ENCODE measurements at regions not wholly inside any gene's neighbourhood (a gene's known extent, or its start where the extent isn't known, plus 50 kb on each side); places are given as distances from the start of the nearest gene placed in this dataset.

DNA sequence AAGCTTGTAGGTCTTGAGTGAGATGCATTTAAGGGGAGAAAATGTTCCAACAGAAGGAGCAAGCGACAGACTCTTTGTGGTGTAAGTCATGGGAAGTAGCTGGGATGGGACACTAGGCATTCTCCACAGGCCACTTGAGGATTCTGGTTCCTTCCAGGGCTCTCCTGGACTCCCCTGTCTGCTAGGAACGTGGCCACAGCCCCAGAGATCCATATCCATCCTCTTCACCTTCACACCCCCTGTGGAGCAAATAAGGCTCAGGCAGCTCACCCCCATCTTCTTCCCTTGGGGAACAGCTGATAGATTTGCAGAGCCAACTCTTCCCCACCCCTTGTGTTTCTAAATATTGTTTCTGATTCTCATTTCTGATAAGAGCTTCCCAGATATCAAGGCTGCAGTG, 482.6 kb upstream of the MKI67 start:
- no peak for DNase-seq (ENCODE audit: low read depth in 1 of 2, low spot score in 1 of 2)

DNA sequence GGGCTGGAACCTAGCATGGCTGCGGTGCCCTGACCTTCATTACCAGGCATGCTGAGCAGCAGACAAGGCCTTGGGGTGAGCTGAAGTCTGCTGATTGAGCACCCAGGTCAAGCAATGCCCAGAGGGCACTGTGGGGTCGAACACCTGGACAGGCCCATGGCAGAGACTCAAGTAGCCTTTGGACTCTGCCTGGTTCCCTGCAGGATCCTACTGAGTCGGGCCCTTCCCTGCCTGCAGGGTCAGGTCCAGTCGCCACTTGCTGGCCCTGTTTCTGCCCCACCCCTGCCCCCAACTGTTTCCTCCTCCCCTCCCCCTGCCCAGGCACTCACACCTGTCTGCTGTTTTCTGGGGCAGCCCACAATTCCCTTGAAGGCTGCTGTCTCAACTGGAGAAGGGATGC, 483.2 kb upstream of the MKI67 start:
- DNase-seq (ENCODE audit: low read depth in 1 of 2, low spot score in 1 of 2), result no peak

DNA sequence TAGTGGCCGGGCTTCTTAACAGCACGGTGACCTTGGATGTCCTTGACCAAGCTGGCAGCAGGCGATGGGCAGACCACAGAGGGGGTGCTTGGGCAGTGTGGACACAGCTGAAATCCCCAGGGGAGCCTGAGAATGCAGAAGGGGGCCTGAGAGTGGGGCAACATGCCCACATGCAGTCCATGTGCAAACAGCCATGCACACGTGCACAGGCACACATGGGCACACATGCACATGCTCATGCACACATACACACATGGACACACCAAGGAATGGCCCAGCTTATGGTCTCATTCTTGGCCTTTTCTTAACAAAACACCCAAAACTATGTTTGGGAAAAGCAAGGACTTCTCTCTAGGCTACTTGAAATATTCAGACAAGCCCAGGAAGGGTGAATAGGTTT, 483.9 kb upstream of the MKI67 start:
- no peak for DNase-seq (ENCODE audit: low read depth in 1 of 2, low spot score in 1 of 2)

DNA sequence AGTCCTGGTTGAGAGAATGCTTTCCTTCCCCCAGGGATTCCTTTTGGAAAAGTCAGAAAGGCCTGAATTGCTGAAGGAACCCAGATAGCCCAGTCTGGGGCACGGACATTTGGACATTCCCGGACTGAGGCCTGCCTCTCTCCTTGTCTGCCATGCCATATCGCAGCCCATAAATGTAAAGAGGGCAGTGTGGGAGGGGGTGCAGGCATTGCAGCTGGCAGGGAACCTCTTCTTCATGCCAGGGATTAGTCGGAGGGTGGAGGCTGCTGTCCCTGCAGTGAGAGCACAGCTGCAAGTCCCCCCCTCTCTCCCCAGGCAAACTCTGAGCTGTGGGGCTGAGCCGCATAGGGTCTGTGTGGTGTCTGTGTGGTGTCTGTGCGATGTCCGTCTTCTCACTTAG, 486.0 kb upstream of the MKI67 start:
- no peak for DNase-seq (ENCODE audit: low read depth in 1 of 2, low spot score in 1 of 2)

DNA sequence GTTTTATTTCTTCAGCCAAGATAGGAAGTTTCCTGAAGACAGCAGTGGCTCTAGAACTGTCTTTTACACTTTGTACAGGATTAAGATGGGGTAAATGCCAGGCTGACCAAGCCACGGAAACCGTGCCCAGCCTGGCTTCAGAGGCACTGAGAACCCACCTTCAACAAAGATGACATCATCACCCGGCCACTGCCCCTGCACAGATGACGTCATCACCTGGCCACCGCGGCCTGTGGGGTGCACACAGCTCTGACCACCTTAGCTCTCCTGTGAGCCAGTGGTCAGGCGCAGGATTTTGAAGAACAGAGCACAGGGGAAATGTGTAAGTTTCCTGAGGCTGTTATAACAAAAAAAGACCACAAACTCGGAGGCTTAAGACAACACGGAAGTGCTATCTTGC, 486.4 kb upstream of the MKI67 start:
- no peak for DNase-seq (ENCODE audit: low read depth in 1 of 2, low spot score in 1 of 2)

DNA sequence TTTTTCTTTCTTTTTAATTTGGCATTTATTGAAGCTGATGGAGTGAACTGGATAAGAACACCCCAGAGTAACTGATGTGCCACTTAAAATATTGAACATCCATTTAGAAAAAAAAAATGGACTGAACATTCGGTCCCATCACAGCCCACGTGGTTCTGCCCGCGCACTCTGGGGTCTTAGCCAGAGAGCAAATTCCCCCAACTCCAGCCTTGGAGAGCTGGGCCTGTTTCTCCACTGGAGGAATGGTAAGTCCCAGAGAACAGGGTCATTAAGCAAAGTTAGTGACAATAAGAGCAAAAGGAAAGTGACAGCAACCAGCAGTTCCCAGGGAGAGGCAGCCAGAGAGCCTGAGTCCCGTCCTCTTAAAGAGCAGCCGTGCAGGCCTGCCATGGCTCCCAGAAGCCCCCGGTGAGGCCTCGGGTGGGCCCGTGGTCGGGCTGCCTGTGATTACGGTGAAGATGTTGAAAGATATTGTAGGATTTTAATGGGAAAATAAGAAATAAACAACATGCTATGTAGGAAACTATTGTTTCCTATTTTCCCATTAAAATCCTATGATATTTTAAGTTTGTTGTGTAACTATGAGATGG, 487.9 kb upstream of the MKI67 start:
- DNase-seq (ENCODE audit: low read depth in 1 of 2, low spot score in 1 of 2), result no peak

DNA sequence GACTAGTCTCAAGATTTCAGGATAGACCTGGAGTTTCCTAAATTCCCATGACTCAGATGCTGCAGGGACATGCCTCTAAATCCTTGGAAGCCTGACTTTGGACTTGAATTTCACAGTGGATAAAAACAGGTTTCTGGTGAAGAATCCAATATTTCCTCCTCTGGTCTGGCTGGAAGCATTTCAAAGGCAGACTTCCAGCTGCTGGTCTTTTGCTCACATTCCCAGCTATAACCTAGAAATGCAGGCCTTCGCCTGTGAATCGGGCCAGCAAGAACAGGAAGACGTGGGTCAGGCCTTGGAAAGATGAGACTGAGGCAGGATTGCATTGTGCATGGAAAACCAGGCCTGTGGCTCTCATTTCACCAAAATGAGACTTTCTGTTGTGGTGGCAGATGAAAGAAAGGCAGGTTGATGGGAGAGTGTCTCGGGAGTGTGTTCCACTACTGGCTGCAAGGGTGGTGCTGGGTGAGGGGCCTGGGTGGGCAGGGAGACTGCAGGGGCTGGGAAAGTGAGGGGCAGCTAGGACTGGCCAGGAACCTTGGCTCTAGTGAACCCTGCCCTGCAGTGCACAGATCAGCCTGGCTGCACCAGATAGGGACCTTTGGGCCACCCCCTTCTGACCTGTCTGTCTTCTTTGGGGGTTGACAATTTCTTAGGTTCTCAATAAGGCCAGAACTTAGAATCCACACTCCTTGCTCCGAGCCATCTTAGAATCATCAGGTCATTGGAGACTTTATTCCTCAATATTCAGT, 488.8 kb upstream of the MKI67 start:
- DNase-seq (ENCODE audit: low read depth in 1 of 2, low spot score in 1 of 2), result no peak

DNA sequence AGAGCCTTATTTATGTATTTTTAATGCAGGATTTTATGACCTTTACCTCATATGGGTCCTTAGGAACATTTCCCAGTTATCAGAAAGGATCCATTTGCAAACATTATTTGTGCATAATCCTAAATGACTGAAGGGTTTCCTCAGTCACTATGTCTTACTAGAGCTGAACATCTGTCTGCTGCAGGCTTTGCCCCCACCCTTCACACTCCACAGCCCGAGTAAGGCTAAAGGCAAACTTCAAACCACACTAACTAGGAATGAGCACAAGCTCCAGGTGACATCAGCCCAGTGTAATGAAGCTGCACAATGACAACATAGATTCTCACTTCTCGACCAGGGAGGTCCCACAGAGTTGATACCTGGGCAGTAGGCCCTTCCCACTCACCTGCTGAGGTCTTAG, 491.3 kb upstream of the MKI67 start:
- DNase-seq (ENCODE audit: low read depth in 1 of 2, low spot score in 1 of 2), result no peak

DNA sequence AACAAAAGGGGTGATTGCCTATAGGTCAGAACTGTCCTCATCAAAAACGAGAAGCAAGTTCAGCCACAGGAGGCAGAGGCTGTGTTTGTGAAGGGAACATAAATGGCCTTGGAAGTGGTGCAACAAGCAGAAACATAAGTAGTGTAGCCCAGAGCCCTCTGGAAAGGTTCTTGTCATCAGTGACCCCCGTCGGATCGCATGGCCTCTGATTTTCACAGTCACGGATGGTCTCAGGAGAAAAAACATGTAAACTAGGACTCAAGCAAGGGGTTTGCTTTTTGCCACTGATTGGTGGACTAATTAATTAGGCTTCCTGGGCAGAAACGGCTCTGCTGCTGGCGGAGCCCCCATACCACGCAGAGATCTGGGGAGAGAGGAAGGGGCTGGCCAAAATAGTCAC, 496.5 kb upstream of the MKI67 start:
- no peak for DNase-seq (ENCODE audit: low read depth in 1 of 2, low spot score in 1 of 2)

DNA sequence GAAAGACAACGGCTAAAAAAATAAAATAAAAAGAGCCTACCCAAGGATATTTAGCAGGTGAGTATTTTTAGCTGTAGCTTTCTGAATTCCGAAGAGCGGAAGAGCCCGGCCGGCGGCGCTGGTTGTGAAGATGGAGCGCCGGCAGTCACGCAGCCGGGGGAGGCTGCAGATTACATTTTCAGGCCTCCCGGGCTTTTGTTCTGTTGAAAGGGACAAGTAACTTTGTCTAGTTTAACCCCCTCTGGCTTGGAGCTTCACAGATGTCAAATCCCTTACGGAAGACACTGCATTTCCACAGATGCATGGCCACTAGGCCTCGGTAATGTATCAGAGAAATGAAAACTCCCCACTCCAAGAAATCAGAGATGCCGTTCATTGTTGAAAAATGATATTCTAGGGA, 497.6 kb upstream of the MKI67 start:
- DNase-seq (ENCODE audit: low read depth in 1 of 2, low spot score in 1 of 2), result no peak

DNA sequence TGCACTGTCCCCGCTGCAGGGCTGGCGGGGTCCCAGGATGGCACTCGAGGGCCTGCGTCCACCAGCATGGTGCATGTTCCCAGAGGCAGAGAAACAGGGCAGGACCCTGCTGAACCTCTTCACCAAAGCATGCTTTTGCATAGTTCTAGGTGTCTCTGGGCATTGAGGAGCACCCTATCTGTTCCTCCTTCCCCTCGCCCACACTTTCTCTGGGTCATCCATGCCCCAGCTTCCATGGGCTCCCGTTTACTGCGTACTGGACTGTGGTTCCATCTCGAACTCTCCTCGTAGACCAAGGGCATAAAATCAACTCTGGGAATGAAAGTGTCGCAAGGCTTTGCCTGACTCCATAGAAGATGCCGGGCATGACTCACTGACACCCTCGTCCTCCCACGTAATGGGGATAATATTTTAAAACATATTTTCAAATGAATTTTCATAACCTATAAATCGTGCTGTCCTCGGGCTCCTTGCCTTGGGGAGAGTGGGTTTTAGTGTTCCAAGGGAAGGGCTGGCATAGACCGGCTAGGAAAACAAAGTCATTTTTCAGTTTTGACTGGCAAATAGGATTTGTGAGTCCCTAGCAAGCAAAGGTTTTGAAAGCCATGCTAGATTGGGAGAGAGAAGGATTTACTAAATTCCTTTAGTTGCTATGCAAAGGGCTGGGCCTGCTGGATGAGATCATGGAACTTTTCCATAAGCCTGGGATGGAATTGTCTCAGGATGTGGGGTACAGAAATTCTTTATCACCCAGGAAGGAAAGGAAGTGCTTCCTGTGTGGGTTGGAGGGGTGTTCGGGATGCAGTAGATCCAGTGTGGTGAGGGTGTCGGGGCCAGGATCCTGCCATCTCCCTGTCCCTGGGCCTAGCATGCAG, 498.7 kb upstream of the MKI67 start:
- DNase-seq (ENCODE audit: low read depth in 1 of 2, low spot score in 1 of 2), result no peak

DNA sequence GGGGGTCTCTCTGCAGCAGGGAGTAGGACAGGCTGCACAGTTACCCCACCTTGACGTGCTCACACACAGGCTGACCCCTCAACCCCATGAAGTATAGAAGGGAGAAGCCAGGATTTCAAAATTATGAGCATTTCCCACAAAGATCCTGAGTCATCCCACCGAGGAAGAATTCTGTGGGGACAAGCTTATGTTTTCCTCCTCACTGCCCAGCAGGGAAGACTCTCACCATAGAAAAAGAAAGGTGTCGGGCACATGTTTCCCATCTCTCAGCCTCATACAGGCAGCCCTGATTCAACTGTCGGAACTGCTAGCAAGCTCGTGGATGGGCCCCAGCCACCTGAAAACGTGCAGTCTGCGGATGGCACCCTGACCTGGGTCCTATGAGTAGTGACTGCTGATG, 499.7 kb upstream of the MKI67 start:
- DNase-seq (ENCODE audit: low read depth in 1 of 2, low spot score in 1 of 2), result no peak

DNA sequence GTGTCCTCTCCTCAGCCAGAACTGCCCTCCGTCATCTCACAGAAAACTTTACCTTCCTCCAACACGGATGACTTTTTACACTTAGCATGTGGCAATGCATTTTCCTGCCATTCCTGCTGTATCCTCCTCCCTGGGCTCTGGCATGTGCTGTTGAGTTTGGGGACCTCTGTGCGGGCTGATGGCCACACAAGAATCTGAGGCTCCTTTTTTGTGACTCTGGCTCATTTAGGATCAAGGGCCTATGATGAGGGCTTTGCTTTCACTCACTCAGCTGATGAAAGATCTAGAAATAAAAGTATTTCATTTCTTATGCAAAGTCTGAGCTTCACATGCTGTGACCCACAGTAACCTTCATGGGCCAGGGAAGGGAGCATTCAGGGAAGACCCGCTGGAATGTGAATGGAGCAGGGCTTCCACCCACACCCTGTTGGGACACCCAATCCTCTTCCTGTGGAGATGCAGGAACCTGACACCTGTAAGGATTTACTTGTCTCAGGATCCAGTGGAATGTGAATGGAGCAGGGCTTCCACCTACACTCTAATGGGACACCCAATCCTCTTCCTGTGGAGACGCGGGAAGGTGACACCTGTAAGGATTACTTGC, 500.3 kb upstream of the MKI67 start:
- DNase-seq (ENCODE audit: low read depth in 1 of 2, low spot score in 1 of 2), result no peak

DNA sequence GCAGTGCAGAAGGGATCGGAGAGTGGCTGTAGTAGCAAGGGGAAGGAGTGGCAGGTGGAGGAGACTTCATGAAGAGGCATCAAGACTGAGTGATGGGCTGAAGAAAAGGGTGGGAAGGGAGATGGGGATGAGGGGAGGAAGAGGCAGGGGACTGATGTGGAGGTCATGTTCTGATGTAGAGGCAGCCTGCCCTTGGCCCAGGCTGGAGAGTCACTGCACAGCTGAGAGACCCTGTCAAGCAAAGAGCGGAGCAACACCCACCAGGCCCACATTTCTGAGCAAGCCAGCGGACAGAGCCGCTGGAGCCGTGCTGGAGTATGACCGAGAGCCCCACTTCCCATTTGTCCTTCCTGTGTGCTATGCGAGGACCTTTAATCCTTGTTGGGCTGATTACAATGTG, 501.6 kb upstream of the MKI67 start:
- no peak for DNase-seq (ENCODE audit: low read depth in 1 of 2, low spot score in 1 of 2)

DNA sequence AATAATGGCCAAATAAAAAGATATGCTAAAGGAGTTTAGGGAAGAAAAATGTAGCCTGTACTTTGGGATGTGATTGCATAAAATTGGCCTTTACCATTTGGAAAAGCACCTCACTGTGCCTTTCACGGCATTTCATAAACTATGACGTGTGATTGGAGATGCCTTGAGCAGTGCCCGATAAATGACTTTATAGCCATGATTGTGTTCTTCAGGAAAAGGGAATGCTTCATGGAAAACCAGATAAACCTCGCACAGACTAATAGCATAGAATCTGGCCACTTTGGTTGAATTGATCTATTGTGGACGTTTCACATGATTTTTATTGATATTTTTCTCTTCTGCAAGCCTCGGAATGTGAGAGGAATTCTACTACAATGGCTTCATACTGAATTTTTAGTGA, 502.0 kb upstream of the MKI67 start:
- no peak for DNase-seq (ENCODE audit: low read depth in 1 of 2, low spot score in 1 of 2)

DNA sequence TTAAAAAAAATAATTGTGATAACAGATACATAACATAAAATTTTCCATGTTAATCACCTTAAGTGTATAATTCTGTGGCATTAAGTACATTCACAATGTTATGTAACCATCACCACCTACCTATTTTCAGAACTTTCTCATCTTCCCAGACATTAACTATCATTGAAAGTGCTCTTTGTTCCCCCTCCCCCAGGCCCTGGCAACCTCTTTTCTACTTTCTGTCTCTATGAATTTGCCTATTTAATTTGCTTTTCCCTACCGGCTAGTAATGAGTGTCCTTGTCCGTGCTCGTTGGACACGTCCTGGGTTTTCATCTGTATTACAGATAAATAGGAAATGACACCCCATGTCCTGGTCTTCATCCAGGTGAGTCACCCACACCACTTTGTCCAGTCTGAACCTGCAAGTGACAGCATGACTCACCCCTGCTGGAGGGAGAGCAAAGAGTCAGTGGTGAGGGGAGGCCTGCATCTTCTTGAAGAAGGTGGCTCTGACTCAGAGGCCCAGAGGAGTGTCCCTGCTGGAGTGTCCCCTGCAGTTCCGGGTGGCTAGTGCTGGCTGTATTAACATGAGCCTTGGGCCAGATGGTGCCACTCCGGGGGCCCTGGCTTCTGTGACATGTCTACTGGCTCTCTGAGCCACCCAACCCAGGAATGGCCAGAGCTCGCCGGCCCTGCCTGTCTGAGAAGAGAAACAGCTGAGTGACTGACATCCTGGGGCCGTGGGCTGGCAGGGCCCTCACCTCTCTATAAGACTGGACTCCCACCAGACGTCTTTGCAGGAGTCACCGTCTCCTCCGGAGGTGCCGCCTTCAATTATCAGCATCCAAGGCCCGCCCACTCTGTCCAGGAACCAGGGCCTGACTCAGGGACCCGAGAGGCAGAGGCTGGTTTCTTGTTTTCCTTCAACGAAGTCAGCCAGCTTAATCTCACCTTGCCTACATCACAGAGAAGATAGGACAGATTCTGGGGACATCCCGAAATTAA, 503.2 kb upstream of the MKI67 start:
- no peak for DNase-seq (ENCODE audit: low read depth in 1 of 2, low spot score in 1 of 2)

DNA sequence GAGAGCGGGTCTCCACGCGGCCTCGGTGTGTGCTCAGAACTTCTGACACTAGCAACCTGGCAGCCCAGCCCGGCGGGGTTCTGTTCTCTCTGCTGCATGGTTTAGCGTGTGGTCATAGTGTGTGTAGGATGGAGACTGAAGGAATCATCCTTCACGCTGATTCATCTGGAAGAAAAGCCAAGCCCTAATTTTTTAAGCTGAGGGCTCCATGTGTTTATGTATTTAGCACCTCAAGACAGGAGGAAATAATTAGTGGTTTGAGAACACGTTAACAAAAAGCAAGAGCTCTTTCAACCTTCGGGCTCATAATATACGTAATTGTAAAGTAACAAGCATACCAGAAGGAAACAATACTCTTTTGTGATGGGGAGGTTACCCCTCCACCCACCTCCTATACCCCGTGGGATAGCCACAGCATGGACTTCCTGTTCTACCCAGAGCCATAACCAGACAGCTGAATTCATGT, 504.6 kb upstream of the MKI67 start:
- no peak for DNase-seq (ENCODE audit: low read depth in 1 of 2, low spot score in 1 of 2)

DNA sequence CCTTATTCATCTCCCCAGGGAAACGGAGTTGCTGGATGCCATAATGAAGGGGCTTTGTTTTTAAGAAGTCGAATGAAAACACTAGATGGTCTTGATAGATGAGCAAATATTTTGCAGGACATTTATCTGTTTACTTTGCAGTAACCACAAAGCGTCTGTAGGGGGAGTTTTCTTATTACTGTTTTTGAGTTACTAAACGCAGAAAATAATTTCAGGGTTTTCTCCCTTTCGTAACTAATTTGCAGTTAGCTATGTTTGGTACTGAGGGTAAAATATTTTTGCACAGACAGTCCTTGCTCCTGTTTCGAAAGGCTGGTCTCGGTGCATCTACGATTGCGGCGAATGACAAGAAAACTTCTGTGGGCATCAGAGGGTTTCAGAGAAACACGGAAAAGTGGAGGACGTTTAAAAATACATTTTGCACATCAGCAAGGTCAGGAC, 505.6 kb upstream of the MKI67 start:
- no peak for DNase-seq (ENCODE audit: low read depth in 1 of 2, low spot score in 1 of 2)

DNA sequence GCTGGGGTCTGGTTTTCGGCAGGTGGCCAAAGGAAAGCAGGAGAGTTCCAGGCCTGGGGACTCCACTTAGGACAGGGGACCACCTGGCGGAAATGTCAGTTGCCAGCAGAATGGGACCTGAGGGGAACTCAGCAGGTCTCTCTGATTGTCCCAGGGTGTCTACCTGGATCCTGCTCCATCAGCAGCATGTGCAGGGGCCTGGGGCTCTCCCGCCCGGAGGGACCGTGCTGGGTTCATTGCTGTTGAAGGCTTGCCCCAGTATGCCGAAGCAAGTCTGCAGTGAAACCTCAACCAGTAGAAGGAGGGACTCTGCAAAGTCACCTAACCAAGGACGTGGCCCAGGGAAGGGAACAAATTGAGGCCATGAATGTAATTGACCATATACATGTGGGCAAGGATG, 506.5 kb upstream of the MKI67 start:
- DNase-seq (ENCODE audit: low read depth in 1 of 2, low spot score in 1 of 2), result no peak

DNA sequence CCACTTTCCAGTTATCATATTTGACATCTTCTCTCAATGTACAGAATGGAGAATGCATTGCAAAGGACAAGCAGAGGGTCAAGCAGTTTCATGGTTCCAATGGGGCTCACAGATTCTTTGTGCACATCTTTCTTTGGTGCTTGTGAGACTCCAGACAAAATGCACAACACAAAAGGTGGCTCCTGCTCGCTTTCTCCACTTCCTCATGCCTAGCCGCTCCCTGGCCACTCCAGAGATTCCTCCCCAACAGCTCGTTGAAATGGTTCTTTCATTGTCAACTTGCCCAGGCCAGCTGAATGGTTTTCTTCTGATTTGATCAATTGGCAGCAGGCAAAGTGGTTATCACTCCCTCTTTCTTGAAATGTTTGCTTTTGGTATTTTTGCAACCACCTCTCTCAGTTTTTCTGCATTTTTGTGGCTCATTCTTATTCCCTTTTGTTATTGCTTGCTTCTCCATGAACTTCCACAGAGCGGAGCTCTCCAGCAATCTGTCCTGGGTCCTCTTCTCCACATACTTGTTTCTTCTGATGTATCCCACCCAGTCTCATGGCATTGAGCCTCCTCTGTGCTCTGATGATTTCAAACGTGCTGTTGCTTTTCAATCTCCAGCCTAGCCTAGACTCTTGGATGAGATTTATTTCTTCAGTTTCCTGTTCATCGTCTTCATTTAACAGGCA, 507.8 kb upstream of the MKI67 start:
- no peak for DNase-seq (ENCODE audit: low read depth in 1 of 2, low spot score in 1 of 2)
